PC-3 (cell line): ENCODE measurements at regions not wholly inside any gene's neighbourhood (a gene's known extent, or its start where the extent isn't known, plus 50 kb on each side); places are given as distances from the start of the nearest gene placed in this dataset.

Experiments
- EZH2 ChIP-seq: fragments of 300-600 bp; sonication (generic); IDR thresholded peaks from one replicate; pipeline ENCODE4 v1.6.1; 2017; ENCODE audit warnings: antibody characterized with exemption, mild to moderate bottlenecking, low read length; ENCODE audit not compliant: unreplicated experiment
- EZH2phosphoT487 ChIP-seq: fragments of 300-600 bp; sonication (generic); IDR thresholded peaks from 2 replicates; pipeline ENCODE4 v1.6.1; 2018; ENCODE audit warnings: mild to moderate bottlenecking, antibody characterized with exemption, low read length, borderline replicate concordance
- TF ChIP-seq, protein P1 (sequence below): fragments of 300-600 bp; sonication (generic); conservative IDR thresholded peaks from 2 replicates; pipeline ENCODE4 v1.5.1; 2017; ENCODE audit warnings: antibody characterized with exemption, low read depth, mild to moderate bottlenecking, low read length

DNA sequence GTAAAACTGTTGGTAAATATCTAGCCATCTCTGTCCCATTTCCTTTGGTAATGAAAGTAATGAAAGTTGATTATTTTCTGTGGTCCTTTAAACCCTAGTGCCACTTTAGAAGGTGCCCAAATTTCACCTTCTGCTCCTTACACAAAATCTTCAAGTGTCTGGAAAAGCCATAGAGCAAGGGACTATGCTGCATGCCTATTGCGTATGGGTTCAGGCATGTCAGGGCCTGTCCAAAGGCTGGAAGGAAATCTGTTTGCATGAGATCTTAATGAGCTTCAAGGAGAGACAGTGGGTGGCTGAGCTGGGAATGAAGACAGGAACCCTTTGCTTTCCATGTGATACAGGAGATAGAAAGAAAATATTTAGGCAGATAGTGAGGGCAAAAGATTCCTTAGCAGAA is 66.6 kb upstream of the CCN6 start:
- TF ChIP-seq EZH2 (no peak), EZH2phosphoT487 (no peak)
- TF ChIP-seq, protein P1, sequence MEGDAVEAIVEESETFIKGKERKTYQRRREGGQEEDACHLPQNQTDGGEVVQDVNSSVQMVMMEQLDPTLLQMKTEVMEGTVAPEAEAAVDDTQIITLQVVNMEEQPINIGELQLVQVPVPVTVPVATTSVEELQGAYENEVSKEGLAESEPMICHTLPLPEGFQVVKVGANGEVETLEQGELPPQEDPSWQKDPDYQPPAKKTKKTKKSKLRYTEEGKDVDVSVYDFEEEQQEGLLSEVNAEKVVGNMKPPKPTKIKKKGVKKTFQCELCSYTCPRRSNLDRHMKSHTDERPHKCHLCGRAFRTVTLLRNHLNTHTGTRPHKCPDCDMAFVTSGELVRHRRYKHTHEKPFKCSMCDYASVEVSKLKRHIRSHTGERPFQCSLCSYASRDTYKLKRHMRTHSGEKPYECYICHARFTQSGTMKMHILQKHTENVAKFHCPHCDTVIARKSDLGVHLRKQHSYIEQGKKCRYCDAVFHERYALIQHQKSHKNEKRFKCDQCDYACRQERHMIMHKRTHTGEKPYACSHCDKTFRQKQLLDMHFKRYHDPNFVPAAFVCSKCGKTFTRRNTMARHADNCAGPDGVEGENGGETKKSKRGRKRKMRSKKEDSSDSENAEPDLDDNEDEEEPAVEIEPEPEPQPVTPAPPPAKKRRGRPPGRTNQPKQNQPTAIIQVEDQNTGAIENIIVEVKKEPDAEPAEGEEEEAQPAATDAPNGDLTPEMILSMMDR, result no peak
